Cardiac muscle cell (in vitro differentiated cells and primary cell): ENCODE measurements at regions not wholly inside any gene's neighbourhood (a gene's known extent, or its start where the extent isn't known, plus 50 kb on each side); places are given as distances from the start of the nearest gene placed in this dataset.

Experiments used
- DNase-seq, 2 donors: peaks; one replicate each; pipeline versions ENCODE4 v3.0.0 to v3.0.0-alpha.2; 2010 to 2017; ENCODE audit warnings: low read depth in 1 of 2, low spot score in 1 of 2
- H3K27ac ChIP-seq: fragments of 200-600 bp; sonication (generic); 2 replicates; pipeline ENCODE4 v1.5.1; 2016
- H3K27me3 ChIP-seq: fragments of 200-600 bp; sonication (generic); 2 replicates; pipeline ENCODE4 v1.6.0; 2016; ENCODE audit warnings: control low read depth
- H3K36me3 ChIP-seq: fragments of 200-600 bp; sonication (generic); 2 replicates; pipeline ENCODE4 v1.5.1; 2016; ENCODE audit warnings: control low read depth
- H3K4me1 ChIP-seq: fragments of 200-600 bp; sonication (generic); 2 replicates; pipeline ENCODE4 v1.8.1; 2017; ENCODE audit warnings: low read depth, mild to moderate bottlenecking, mixed run types
- H3K4me3 ChIP-seq: fragments of 200-600 bp; sonication (generic); 2 replicates; pipeline ENCODE4 v1.5.1; 2016; ENCODE audit warnings: mild to moderate bottlenecking
- H3K9me3 ChIP-seq: fragments of 200-600 bp; sonication (generic); 2 replicates; pipeline ENCODE4 v1.5.1; 2017; ENCODE audit warnings: low read depth, mild to moderate bottlenecking, control low read depth
- TF ChIP-seq, protein P1 (sequence below): IDR thresholded peaks from 2 replicates; pipeline ENCODE4 v1.5.1; 2012; ENCODE audit warnings: low read depth, mild to moderate bottlenecking, low read length

DNA sequence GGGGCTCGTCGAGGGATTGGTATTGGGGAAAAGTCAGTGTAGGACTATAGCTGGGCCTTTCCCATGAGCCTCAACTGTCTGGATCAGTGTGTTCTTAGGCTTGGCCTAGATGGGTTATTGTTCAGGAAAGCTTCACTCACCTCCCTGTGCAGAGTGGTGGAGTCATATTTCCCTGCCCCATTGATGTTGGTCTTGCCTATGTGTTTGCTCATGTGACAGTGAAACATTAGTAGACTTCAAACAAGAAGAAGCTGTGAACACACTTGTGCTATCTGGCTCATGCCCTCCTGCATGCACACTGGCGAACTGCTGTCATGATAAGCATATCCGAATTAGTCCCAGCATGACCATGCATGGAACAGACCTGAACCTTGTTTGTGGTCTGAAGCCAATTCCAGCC lies 171.1 kb downstream of the DHX35 start:
- H3K27ac ChIP-seq: no peak overlapping the region
- TF ChIP-seq, protein P1, sequence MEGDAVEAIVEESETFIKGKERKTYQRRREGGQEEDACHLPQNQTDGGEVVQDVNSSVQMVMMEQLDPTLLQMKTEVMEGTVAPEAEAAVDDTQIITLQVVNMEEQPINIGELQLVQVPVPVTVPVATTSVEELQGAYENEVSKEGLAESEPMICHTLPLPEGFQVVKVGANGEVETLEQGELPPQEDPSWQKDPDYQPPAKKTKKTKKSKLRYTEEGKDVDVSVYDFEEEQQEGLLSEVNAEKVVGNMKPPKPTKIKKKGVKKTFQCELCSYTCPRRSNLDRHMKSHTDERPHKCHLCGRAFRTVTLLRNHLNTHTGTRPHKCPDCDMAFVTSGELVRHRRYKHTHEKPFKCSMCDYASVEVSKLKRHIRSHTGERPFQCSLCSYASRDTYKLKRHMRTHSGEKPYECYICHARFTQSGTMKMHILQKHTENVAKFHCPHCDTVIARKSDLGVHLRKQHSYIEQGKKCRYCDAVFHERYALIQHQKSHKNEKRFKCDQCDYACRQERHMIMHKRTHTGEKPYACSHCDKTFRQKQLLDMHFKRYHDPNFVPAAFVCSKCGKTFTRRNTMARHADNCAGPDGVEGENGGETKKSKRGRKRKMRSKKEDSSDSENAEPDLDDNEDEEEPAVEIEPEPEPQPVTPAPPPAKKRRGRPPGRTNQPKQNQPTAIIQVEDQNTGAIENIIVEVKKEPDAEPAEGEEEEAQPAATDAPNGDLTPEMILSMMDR: no peak

DNA sequence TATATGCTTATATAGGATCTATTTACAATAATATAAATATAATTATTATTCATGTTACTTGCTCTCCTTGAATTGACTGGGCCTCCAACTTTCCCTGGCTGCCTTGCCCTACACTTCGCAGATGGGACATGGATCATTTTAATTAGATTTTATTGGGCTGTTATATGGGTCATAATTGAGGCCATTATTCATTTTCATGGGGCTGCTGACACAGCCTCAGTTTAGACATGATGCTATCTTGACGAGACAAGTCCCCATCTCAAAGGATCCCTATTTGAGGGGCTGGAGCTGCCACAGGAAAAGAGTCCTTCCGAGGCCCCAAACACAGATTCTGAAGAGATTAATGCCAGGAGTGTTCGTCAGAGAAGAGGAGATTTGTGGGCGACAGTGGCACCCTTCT lies 170.4 kb downstream of the DHX35 start:
- Histone ChIP-seq H3K4me1 (no peaks in the 10 kb centered on the region), H3K9me3 (no peaks in the 10 kb centered on the region), H3K27me3 (no peaks in the 10 kb centered on the region), H3K27ac (no peak overlapping the region), H3K4me3 (no peak overlapping the region), H3K36me3 (no peaks in the 10 kb centered on the region)
- TF ChIP-seq, protein P1: no peak
- no peak for DNase-seq

More for the DNA sequence above, 171.1 kb downstream of the DHX35 start:
- Histone ChIP-seq H3K9me3 (no peaks in the 10 kb centered on the region), H3K36me3 (no peaks in the 10 kb centered on the region), H3K4me3 (no peak overlapping the region), H3K4me1 (no peaks in the 10 kb centered on the region), H3K27me3 (no peaks in the 10 kb centered on the region)
- DNase-seq: no peak

DNA sequence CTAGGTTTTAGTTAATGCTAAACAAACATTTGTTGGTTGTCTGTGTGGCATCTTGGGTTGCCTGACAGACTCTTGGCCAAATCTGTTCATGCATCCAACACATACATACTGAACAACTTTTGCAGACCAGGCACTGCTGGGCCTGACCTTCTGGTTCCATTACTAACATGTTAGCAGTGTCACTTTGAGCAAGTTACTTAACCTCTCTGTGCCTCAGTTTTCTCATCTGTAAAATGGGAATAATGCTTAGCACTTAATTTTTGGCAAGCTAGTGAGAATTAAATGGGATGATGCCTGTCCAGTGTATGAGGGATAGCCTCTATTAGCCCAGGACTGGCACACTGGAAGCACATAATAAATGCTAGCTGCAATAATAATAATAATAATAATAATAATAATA lies 169.9 kb downstream of the DHX35 start:
- no peaks in the 10 kb centered on the region for H3K9me3 ChIP-seq
- no peaks in the 10 kb centered on the region for H3K36me3 ChIP-seq
- no peak for DNase-seq
- no peak overlapping the region for H3K27ac ChIP-seq
- TF ChIP-seq, protein P1: no peak
- H3K4me3 ChIP-seq: no peak overlapping the region
- H3K4me1 ChIP-seq: no peaks in the 10 kb centered on the region
- H3K27me3 ChIP-seq: no peaks in the 10 kb centered on the region

DNA sequence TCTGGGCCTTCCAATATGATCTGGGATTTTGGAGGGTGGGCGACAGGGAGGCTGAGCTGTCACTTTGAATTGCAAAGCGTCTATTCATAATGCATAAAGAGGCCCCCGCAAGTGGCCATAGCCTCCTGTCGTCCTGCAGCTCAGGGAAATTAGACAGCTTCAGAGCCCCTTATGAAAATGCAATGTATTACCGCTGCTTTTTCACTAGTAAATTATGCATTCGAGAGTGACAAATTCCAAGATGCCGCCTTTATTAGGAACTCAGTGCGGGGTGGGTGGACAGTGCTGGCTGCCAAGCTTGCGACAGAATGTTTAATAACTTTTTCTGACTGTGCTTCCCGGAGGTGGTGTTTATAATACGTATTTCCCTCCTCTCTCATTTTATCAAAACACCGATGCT lies 168.5 kb downstream of the DHX35 start:
- TF ChIP-seq, protein P1: no peak
- Histone ChIP-seq H3K27me3 (no peaks in the 10 kb centered on the region), H3K36me3 (no peaks in the 10 kb centered on the region), H3K4me3 (no peak overlapping the region), H3K9me3 (no peaks in the 10 kb centered on the region), H3K4me1 (no peaks in the 10 kb centered on the region), H3K27ac (no peak overlapping the region)
- no peak for DNase-seq

DNA sequence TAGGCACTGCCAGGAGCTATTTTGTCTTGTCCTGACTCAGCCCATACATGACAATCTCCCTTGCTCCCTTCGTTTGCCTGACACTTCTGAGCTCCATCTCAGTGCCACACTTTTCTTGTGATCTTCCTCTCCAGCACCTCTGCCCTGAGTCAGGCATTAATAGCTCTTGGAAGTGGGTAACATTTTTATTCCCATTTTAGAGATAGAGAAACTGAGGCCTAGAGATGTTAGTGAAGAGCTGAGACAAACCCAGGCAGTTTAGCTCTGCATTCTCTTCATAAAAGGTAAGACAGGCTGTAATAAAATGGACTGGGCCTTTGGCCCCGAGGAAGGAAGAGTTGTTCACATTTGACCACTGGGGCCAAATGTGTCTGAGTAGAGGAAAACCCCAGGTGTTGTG lies 167.4 kb downstream of the DHX35 start:
- Histone ChIP-seq H3K4me1 (no peaks in the 10 kb centered on the region), H3K36me3 (no peaks in the 10 kb centered on the region), H3K27ac (no peak overlapping the region), H3K4me3 (no peak overlapping the region), H3K27me3 (no peaks in the 10 kb centered on the region), H3K9me3 (no peaks in the 10 kb centered on the region)
- TF ChIP-seq, protein P1: no peak
- no peak for DNase-seq

DNA sequence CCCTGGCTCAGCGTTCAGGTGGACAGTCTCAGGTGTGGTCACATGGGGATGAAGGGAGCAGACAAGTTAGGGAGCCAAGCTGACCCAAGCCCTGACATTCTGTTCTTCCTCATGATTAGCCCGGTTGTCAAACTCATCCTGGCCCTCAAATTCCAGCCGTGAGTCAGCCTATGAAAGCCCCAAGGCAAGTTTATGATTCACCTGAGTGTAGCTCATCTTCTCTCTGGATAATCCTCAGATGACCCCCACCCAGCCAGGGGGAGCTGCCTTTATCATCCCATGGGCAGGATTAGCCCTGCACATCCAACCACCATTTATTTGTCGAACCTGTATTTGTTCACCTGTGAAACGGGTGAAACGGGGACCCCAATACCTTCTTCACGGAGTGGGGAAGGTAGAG lies 161.9 kb downstream of the DHX35 start:
- H3K4me1 ChIP-seq: no peaks in the 10 kb centered on the region
- no peak overlapping the region for H3K4me3 ChIP-seq
- no peaks in the 10 kb centered on the region for H3K36me3 ChIP-seq
- TF ChIP-seq, protein P1: no peak
- no peak overlapping the region for H3K27ac ChIP-seq
- H3K9me3 ChIP-seq: no peaks in the 10 kb centered on the region
- H3K27me3 ChIP-seq: no peaks in the 10 kb centered on the region
- DNase-seq: no peak
